GM23338 (cell line): ENCODE measurements at regions not wholly inside any gene's neighbourhood (a gene's known extent, or its start where the extent isn't known, plus 50 kb on each side); places are given as distances from the start of the nearest gene placed in this dataset.

ENCODE experiments used
- ATAC-seq: fragments of 200-7000 bp; cut with Tn5 transposase; 3 replicates; pipeline ENCODE4 v1.9.1; 2020
- DNase-seq: peaks from one replicate; pipeline ENCODE4 v3.0.0-alpha.2; 2015; ENCODE audit warnings: low spot score
- H2AFZ ChIP-seq: fragments of 200-600 bp; sonication (generic); 2 replicates; pipeline ENCODE4 v1.8.0; 2016; ENCODE audit warnings: antibody characterized with exemption, mild to moderate bottlenecking, moderate library complexity
- H3F3A ChIP-seq: fragments of 200-600 bp; sonication (generic); replicated peaks from 2 replicates; pipeline ENCODE4 v1.8.0; 2017; ENCODE audit warnings: antibody characterized with exemption, mixed run types, low read depth
- H3K27ac ChIP-seq: fragments of 200-600 bp; sonication (generic); 2 replicates; pipeline ENCODE4 v1.6.1; 2016; ENCODE audit warnings: low read depth
- H3K27me3 ChIP-seq: fragments of 200-600 bp; sonication (generic); 2 replicates; pipeline ENCODE4 v1.8.0; 2016; ENCODE audit warnings: mild to moderate bottlenecking, mixed run types, moderate library complexity; ENCODE audit not compliant: insufficient read depth
- H3K36me3 ChIP-seq: fragments of 200-600 bp; sonication (generic); 2 replicates; pipeline ENCODE4 v1.8.0; 2016; ENCODE audit warnings: mild to moderate bottlenecking; ENCODE audit not compliant: insufficient read depth
- H3K4me1 ChIP-seq: fragments of 200-600 bp; sonication (generic); 2 replicates; pipeline ENCODE4 v1.8.0; 2016; ENCODE audit warnings: mild to moderate bottlenecking, moderate library complexity; ENCODE audit not compliant: insufficient read depth
- H3K4me2 ChIP-seq: fragments of 200-600 bp; sonication (generic); 2 replicates; pipeline ENCODE4 v1.7.1; 2017; ENCODE audit warnings: mixed run types
- H3K4me3 ChIP-seq: fragments of 200-600 bp; sonication (generic); 2 replicates; pipeline ENCODE4 v1.6.1; 2016; ENCODE audit warnings: mixed run types
- H3K79me2 ChIP-seq: fragments of 200-600 bp; sonication (generic); replicated peaks from 2 replicates; pipeline ENCODE4 v1.8.0; 2017; ENCODE audit warnings: mild to moderate bottlenecking; ENCODE audit not compliant: insufficient read depth
- H3K9me2 ChIP-seq: fragments of 200-600 bp; sonication (generic); 2 replicates; pipeline ENCODE4 v1.8.0; 2017; ENCODE audit not compliant: insufficient read depth
- H4K20me1 ChIP-seq: fragments of 200-600 bp; sonication (generic); replicated peaks from 2 replicates; pipeline ENCODE4 v1.8.0; 2017; ENCODE audit warnings: mild to moderate bottlenecking; ENCODE audit not compliant: insufficient read depth
- H3K27ac Mint-ChIP-seq: 2 replicates; pipeline ENCODE4 v1.8.0; 2020; ENCODE audit warnings: inconsistent platforms, mild to moderate bottlenecking, moderate library complexity, mixed read lengths
- H3K27me3 Mint-ChIP-seq: 3 replicates; pipeline ENCODE4 v1.8.0; 2022; ENCODE audit warnings: low read depth, mild to moderate bottlenecking, moderate library complexity, mixed read lengths, inconsistent platforms; ENCODE audit not compliant: insufficient read depth, poor library complexity
- H3K36me3 Mint-ChIP-seq: 3 replicates; pipeline ENCODE4 v1.8.0; 2021; ENCODE audit warnings: low read depth, mild to moderate bottlenecking, inconsistent platforms, moderate library complexity, mixed read lengths
- H3K4me1 Mint-ChIP-seq: 3 replicates; pipeline ENCODE4 v1.8.0; 2020; ENCODE audit warnings: mild to moderate bottlenecking, inconsistent platforms, mixed read lengths
- H3K4me3 Mint-ChIP-seq: 3 replicates; pipeline ENCODE4 v1.8.0; 2021; ENCODE audit warnings: moderate library complexity, mild to moderate bottlenecking, inconsistent platforms, mixed read lengths
- H3K9me3 Mint-ChIP-seq: 3 replicates; pipeline ENCODE4 v1.8.0; 2020; ENCODE audit warnings: moderate library complexity, mild to moderate bottlenecking, inconsistent platforms, mixed read lengths
- CREB1 ChIP-seq: fragments of 250-450 bp; sonication (Bioruptor Pico); IDR thresholded peaks from 2 replicates; pipeline ENCODE4 v1.5.0; 2020; ENCODE audit warnings: low read depth, mild to moderate bottlenecking, moderate library complexity
- EZH2 ChIP-seq: fragments of 200-600 bp; sonication (generic); IDR thresholded peaks from one replicate; pipeline ENCODE4 v1.8.0; 2017; ENCODE audit warnings: antibody characterized with exemption, mild to moderate bottlenecking, low read depth; ENCODE audit not compliant: unreplicated experiment
- NANOG ChIP-seq: IDR thresholded peaks from 2 replicates; pipeline ENCODE4 v1.6.1; 2016; ENCODE audit warnings: antibody characterized with exemption, borderline replicate concordance
- POLR2AphosphoS5 ChIP-seq: IDR thresholded peaks from 2 replicates; pipeline ENCODE4 v1.6.1; 2016; ENCODE audit warnings: antibody characterized with exemption, low read depth
- STAT1 ChIP-seq: IDR thresholded peaks from one replicate; pipeline ENCODE4 v1.6.1; 2016; ENCODE audit warnings: antibody characterized with exemption; ENCODE audit not compliant: unreplicated experiment
- ZNF114 ChIP-seq: fragments of 250-450 bp; sonication (Bioruptor Pico); IDR thresholded peaks from 2 replicates; pipeline ENCODE4 v1.5.0; 2020; ENCODE audit warnings: mild to moderate bottlenecking, moderate library complexity
- TF ChIP-seq, protein P1 (sequence below): fragments of 250-450 bp; sonication (Bioruptor Pico); IDR thresholded peaks from 2 replicates; pipeline ENCODE4 v1.5.0; 2020; ENCODE audit warnings: mild to moderate bottlenecking, moderate library complexity
- TF ChIP-seq, protein P2 (sequence below): IDR thresholded peaks from one replicate; pipeline ENCODE4 v1.6.1; 2018; ENCODE audit warnings: antibody characterized with exemption; ENCODE audit not compliant: unreplicated experiment
- TF ChIP-seq, protein P3 (sequence below), 2 experiments: fragments of 200-600 bp in 1 of 2; sonication (generic) in 1 of 2; conservative IDR thresholded peaks; 2 replicates each; pipeline versions ENCODE4 v1.5.1 to v1.6.1; 2016 to 2017; ENCODE audit warnings: antibody characterized with exemption in 2 of 2, low read depth in 2 of 2, mild to moderate bottlenecking in 2 of 2, moderate library complexity in 1 of 2
- TF ChIP-seq, protein P4 (sequence below): IDR thresholded peaks from 2 replicates; pipeline ENCODE4 v1.6.1; 2016; ENCODE audit warnings: antibody characterized with exemption

DNA sequence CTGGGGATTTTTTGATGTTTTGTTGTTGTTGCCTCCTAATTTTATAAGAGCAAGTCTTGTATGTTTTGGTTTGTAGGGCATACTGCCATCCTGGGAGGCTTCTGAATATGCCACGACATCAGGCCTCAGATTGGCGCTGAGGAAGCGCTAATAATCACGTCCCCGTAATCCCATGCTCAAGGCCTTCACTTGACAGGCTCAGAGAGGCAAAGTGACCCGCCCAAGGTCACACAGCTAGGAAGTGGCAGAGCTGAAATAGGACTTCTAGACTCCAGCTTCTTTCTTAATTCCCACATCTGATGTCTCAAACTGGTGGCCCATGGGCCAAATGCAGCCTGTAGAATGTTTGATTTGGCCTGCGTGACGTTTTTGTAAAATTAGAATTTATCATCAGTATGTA lies 73.5 kb upstream of the PTPN1 start:
- no peaks in the 10 kb centered on the region for H3K27me3 ChIP-seq
- H3K4me2 ChIP-seq = no peak overlapping the region
- ATAC-seq = no peak
- no peak for DNase-seq
- peaks cover 15% of the 10 kb centered on the region for H3K4me1 Mint-ChIP-seq
- no peak overlapping the region for H3K4me3 ChIP-seq
- H3K27me3 Mint-ChIP-seq = peaks cover 9% of the 10 kb centered on the region
- H3K36me3 ChIP-seq = no peaks in the 10 kb centered on the region
- H3F3A ChIP-seq = no peaks in the 10 kb centered on the region; the same call in 1 of the 2 replicates
- H3K9me2 ChIP-seq = no peaks in the 10 kb centered on the region
- no peak overlapping the region for H3K4me3 Mint-ChIP-seq
- no peaks in the 10 kb centered on the region for H4K20me1 ChIP-seq
- H2AFZ ChIP-seq = no peak overlapping the region
- H3K27ac ChIP-seq = no peak overlapping the region
- H3K27ac Mint-ChIP-seq = no peak overlapping the region
- H3K4me1 ChIP-seq = peaks cover 8% of the 10 kb centered on the region
- no peaks in the 10 kb centered on the region for H3K36me3 Mint-ChIP-seq
- H3K9me3 Mint-ChIP-seq = peaks cover 2% of the 10 kb centered on the region; the same call in 2 of the 3 replicates
- TF ChIP-seq, protein P1, sequence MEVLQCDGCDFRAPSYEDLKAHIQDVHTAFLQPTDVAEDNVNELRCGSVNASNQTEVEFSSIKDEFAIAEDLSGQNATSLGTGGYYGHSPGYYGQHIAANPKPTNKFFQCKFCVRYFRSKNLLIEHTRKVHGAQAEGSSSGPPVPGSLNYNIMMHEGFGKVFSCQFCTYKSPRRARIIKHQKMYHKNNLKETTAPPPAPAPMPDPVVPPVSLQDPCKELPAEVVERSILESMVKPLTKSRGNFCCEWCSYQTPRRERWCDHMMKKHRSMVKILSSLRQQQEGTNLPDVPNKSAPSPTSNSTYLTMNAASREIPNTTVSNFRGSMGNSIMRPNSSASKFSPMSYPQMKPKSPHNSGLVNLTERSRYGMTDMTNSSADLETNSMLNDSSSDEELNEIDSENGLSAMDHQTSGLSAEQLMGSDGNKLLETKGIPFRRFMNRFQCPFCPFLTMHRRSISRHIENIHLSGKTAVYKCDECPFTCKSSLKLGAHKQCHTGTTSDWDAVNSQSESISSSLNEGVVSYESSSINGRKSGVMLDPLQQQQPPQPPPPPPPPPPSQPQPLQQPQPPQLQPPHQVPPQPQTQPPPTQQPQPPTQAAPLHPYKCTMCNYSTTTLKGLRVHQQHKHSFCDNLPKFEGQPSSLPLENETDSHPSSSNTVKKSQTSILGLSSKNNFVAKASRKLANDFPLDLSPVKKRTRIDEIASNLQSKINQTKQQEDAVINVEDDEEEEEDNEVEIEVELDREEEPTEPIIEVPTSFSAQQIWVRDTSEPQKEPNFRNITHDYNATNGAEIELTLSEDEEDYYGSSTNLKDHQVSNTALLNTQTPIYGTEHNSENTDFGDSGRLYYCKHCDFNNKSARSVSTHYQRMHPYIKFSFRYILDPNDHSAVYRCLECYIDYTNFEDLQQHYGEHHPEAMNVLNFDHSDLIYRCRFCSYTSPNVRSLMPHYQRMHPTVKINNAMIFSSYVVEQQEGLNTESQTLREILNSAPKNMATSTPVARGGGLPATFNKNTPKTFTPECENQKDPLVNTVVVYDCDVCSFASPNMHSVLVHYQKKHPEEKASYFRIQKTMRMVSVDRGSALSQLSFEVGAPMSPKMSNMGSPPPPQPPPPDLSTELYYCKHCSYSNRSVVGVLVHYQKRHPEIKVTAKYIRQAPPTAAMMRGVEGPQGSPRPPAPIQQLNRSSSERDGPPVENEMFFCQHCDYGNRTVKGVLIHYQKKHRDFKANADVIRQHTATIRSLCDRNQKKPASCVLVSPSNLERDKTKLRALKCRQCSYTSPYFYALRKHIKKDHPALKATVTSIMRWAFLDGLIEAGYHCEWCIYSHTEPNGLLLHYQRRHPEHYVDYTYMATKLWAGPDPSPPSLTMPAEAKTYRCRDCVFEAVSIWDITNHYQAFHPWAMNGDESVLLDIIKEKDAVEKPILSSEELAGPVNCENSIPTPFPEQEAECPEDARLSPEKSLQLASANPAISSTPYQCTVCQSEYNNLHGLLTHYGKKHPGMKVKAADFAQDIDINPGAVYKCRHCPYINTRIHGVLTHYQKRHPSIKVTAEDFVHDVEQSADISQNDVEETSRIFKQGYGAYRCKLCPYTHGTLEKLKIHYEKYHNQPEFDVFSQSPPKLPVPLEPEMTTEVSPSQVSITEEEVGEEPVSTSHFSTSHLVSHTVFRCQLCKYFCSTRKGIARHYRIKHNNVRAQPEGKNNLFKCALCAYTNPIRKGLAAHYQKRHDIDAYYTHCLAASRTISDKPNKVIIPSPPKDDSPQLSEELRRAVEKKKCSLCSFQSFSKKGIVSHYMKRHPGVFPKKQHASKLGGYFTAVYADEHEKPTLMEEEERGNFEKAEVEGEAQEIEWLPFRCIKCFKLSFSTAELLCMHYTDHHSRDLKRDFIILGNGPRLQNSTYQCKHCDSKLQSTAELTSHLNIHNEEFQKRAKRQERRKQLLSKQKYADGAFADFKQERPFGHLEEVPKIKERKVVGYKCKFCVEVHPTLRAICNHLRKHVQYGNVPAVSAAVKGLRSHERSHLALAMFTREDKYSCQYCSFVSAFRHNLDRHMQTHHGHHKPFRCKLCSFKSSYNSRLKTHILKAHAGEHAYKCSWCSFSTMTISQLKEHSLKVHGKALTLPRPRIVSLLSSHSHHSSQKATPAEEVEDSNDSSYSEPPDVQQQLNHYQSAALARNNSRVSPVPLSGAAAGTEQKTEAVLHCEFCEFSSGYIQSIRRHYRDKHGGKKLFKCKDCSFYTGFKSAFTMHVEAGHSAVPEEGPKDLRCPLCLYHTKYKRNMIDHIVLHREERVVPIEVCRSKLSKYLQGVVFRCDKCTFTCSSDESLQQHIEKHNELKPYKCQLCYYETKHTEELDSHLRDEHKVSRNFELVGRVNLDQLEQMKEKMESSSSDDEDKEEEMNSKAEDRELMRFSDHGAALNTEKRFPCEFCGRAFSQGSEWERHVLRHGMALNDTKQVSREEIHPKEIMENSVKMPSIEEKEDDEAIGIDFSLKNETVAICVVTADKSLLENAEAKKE (CRISPR knock-in tag) = no peak
- TF ChIP-seq ZNF114 (CRISPR knock-in tag) = no peak
- no peak for TF ChIP-seq POLR2AphosphoS5
- no peak for TF ChIP-seq STAT1
- H3K79me2 ChIP-seq = no peaks in the 10 kb centered on the region

DNA sequence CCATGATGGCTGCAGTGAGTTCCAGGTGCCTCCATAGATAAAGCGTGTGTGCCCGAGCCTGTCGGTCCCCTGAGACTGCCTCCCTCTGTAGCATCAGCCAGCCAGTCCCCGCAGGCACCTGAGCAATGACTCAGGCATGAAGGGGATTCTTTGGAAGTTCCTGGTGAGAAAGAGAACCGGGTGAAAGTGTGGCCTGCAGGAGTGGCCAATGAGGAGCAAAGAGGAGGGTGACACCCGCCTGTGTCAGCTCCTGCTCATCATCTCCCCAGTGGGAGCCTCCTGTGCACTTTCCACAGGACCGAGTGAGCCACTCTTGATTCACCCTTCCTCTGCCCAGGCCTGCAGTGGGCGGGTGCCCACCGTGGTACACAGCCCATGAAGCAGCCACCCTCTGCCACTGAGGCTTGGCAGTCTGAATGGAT lies 71.2 kb upstream of the PTPN1 start:
- Histone ChIP-seq H3K4me1 (peaks cover 6% of the 10 kb centered on the region; the same call in 1 of the 2 replicates), H4K20me1 (no peaks in the 10 kb centered on the region), H3K4me3 (no peak overlapping the region), H3K79me2 (no peaks in the 10 kb centered on the region), H2AFZ (no peak overlapping the region), H3K4me2 (no peak overlapping the region), H3K27ac (no peak overlapping the region), H3K27me3 (no peaks in the 10 kb centered on the region), H3K36me3 (no peaks in the 10 kb centered on the region), H3K9me2 (no peaks in the 10 kb centered on the region), H3F3A (no peaks in the 10 kb centered on the region; the same call in 1 of the 2 replicates)
- no peak for DNase-seq
- Mint-ChIP-seq H3K36me3 (no peaks in the 10 kb centered on the region), H3K27me3 (peaks cover 3% of the 10 kb centered on the region), H3K9me3 (no peaks in the 10 kb centered on the region; the same call in 2 of the 3 replicates), H3K27ac (no peak overlapping the region), H3K4me3 (no peak overlapping the region), H3K4me1 (peaks cover under 1% of the 10 kb centered on the region)
- ATAC-seq = no peak
- TF ChIP-seq NANOG (no peak), EZH2 (no peak), CREB1 (CRISPR knock-in tag) (no peak), STAT1 (no peak)
- TF ChIP-seq, protein P2, sequence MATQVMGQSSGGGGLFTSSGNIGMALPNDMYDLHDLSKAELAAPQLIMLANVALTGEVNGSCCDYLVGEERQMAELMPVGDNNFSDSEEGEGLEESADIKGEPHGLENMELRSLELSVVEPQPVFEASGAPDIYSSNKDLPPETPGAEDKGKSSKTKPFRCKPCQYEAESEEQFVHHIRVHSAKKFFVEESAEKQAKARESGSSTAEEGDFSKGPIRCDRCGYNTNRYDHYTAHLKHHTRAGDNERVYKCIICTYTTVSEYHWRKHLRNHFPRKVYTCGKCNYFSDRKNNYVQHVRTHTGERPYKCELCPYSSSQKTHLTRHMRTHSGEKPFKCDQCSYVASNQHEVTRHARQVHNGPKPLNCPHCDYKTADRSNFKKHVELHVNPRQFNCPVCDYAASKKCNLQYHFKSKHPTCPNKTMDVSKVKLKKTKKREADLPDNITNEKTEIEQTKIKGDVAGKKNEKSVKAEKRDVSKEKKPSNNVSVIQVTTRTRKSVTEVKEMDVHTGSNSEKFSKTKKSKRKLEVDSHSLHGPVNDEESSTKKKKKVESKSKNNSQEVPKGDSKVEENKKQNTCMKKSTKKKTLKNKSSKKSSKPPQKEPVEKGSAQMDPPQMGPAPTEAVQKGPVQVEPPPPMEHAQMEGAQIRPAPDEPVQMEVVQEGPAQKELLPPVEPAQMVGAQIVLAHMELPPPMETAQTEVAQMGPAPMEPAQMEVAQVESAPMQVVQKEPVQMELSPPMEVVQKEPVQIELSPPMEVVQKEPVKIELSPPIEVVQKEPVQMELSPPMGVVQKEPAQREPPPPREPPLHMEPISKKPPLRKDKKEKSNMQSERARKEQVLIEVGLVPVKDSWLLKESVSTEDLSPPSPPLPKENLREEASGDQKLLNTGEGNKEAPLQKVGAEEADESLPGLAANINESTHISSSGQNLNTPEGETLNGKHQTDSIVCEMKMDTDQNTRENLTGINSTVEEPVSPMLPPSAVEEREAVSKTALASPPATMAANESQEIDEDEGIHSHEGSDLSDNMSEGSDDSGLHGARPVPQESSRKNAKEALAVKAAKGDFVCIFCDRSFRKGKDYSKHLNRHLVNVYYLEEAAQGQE = no peak
- TF ChIP-seq, protein P3, sequence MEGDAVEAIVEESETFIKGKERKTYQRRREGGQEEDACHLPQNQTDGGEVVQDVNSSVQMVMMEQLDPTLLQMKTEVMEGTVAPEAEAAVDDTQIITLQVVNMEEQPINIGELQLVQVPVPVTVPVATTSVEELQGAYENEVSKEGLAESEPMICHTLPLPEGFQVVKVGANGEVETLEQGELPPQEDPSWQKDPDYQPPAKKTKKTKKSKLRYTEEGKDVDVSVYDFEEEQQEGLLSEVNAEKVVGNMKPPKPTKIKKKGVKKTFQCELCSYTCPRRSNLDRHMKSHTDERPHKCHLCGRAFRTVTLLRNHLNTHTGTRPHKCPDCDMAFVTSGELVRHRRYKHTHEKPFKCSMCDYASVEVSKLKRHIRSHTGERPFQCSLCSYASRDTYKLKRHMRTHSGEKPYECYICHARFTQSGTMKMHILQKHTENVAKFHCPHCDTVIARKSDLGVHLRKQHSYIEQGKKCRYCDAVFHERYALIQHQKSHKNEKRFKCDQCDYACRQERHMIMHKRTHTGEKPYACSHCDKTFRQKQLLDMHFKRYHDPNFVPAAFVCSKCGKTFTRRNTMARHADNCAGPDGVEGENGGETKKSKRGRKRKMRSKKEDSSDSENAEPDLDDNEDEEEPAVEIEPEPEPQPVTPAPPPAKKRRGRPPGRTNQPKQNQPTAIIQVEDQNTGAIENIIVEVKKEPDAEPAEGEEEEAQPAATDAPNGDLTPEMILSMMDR (conservative IDR thresholded peaks at IDR 0.05; ENCODE audit: low read depth in 2 of 2) = no peak
- TF ChIP-seq, protein P4, sequence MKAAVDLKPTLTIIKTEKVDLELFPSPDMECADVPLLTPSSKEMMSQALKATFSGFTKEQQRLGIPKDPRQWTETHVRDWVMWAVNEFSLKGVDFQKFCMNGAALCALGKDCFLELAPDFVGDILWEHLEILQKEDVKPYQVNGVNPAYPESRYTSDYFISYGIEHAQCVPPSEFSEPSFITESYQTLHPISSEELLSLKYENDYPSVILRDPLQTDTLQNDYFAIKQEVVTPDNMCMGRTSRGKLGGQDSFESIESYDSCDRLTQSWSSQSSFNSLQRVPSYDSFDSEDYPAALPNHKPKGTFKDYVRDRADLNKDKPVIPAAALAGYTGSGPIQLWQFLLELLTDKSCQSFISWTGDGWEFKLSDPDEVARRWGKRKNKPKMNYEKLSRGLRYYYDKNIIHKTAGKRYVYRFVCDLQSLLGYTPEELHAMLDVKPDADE = no peak
